GM12872 (cell line): ENCODE measurements at regions not wholly inside any gene's neighbourhood (a gene's known extent, or its start where the extent isn't known, plus 50 kb on each side); places are given as distances from the start of the nearest gene placed in this dataset.

Source experiments
- TF ChIP-seq, protein P1 (sequence below): IDR thresholded peaks from 3 replicates; pipeline ENCODE4 v1.5.1; 2011; ENCODE audit warnings: low read depth, mild to moderate bottlenecking, low read length, moderate library complexity; ENCODE audit not compliant: insufficient read depth

DNA sequence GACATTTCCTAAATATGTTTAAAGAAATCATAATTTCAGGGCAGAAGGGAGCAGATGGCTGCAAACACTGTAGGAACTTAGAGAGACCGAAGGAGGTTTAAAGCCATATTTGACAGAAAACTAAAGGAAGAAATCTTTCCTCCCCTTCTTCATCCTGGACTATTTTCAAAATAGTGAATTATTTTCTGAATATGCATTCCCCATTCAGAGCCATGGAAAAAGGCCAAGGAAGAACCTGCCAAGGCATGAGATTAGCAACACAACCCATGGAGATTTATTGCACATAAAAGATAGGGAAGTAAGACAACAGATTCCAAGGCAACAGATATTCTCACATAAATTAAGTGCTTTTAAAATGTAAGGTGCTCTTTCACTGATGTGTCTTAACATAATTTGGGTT, 233.3 kb upstream of the ADAMTS16 start:
- TF ChIP-seq, protein P1, sequence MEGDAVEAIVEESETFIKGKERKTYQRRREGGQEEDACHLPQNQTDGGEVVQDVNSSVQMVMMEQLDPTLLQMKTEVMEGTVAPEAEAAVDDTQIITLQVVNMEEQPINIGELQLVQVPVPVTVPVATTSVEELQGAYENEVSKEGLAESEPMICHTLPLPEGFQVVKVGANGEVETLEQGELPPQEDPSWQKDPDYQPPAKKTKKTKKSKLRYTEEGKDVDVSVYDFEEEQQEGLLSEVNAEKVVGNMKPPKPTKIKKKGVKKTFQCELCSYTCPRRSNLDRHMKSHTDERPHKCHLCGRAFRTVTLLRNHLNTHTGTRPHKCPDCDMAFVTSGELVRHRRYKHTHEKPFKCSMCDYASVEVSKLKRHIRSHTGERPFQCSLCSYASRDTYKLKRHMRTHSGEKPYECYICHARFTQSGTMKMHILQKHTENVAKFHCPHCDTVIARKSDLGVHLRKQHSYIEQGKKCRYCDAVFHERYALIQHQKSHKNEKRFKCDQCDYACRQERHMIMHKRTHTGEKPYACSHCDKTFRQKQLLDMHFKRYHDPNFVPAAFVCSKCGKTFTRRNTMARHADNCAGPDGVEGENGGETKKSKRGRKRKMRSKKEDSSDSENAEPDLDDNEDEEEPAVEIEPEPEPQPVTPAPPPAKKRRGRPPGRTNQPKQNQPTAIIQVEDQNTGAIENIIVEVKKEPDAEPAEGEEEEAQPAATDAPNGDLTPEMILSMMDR = no peak

DNA sequence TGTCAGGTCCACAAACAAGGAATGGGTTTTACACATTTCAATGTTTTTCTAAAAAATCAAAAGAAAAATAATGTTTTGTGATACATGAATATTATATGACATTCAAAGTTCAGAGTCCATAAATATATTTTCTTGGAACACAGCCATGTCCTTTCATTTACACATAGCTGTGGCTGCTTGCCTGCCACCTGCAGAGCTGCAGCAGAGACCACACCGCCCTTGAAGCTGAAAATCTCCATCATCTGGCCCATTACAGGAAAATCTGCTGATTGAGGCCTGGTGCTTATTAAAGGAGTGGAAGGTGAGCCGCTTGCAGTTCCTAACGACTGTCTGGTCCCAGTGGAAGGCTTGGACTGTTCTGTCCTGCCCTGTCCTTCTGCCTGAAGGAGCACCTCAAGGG, 232.6 kb upstream of the ADAMTS16 start:
- TF ChIP-seq, protein P1 = no peak

DNA sequence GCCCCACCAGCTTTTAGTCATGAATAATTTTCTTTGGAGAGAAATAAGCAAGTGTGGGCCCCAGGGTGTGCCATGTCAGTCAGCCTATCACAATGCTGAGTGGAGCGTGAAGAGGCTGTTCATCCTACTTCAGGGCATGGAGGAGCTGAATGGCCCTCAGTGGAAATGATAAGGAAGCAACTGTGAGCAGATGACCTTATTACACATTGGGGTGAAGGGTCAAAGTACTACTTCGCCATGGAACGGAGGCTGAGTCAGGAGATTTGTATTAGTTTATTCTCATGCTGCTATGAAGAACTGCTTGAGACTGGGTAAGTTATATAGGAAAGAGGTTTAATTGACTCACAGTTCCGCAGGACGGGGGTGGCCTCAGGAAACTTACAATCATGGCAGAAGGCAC, 231.0 kb upstream of the ADAMTS16 start:
- TF ChIP-seq, protein P1 = no peak

DNA sequence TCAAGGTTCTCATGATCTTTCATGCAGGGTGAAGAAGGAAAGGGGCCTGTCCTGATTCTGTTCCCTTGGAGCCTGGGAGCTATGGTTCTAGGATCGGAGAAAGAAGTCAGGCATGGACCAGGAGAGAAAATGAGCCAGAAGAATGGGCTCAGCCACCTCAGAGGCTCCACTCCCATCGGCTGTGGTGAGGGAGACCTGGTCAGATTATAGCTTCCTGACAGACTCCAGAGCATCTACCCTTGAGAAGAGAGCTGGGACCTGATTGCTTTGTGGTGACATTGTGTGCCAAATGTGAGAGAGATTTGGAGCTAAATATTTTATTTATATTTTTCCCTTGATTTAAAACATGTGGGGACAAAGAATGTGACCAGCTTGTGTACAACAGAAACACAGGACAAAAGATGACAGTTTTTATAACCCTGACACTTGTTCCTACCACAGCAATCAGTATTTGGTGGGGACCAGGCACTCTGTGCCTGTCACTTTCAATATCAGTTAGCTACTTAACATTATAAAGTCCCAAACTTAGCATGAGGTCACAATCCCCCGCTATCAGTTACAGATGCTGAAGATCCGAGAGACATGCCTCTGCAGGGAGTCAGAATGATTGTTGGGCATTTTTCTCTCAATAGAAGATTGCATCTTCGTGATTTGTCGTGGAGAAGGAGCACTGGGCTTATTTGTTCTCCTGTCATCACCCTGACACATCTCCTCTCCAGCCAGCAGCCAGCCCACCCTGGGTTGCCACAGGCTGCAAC, 228.3 kb upstream of the ADAMTS16 start:
- TF ChIP-seq, protein P1 = no peak

DNA sequence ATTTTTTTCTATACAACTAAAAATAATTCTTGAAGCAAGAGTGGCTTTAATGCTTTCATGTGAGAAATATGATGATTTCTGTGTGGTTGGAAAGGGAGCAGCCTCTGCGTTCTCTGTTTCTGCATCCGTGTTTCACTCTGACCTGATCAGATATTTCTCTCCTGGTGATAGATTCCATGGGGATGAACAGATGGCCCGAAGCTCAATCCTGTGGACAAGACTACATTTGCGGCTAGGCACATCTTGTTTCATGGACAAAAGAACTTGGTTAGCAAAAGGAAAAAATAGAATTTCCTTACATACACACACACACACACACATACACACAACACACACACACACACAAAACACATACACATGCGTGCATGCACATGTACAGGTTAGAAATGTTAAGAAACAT, 218.2 kb upstream of the ADAMTS16 start:
- TF ChIP-seq, protein P1 = no peak

DNA sequence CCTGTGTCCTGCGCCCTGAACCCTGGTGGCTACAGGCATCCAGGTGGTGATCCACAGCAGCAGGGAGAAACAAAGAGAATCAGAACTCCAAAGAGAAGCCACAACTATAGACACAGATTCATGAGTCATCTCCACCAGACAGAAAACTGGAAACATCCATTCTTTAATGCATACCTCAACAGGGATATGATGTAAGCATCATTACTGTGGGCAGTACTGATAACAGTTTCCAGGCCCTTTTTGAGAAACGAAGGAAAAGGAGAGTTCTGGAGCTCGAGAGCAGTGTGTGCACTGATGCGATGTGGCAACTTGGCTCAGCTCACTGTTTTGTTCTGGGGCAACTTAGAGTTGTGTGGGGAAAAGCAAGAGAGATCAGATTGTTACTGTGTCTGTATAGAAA, 215.6 kb upstream of the ADAMTS16 start:
- TF ChIP-seq, protein P1 = no peak

DNA sequence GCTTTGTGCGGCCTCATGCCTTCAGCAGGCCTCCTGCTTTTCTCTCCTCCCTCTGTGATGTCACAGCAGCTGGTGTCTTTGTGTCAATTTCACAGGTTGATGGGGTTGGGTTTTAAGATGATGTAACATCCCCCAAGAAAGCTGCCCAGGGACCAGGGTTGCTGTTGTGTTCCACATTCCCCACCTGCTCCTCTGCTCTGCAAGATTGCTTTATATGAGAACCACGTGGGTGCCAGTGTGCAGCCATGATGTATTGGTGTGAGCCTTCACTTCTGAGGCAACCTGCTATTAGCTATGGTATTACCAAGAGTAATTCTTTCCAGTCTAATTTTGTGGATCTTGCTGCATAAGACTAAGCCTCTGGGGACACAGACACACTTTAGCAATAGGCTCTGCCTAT, 213.0 kb upstream of the ADAMTS16 start:
- TF ChIP-seq, protein P1 = no peak
